Esophagus muscularis mucosa (tissue), 3 donors: ENCODE measurements at regions not wholly inside any gene's neighbourhood (a gene's known extent, or its start where the extent isn't known, plus 50 kb on each side); places are given as distances from the start of the nearest gene placed in this dataset.

Experiments used
- CTCF ChIP-seq, 3 experiments: fragments of 200-600 bp in 2 of 3; fragments of 450-650 bp in 1 of 3; sonication (generic) in 2 of 3; IDR thresholded peaks; one replicate each; pipeline ENCODE4 v1.5.1; 2017 to 2019; ENCODE audit warnings: antibody characterized with exemption in 3 of 3, mild to moderate bottlenecking in 2 of 3, moderate library complexity in 1 of 3
- POLR2A ChIP-seq: fragments of 450-650 bp; IDR thresholded peaks from one replicate; pipeline ENCODE4 v1.6.1; 2017; ENCODE audit warnings: antibody characterized with exemption, moderate library complexity, mild to moderate bottlenecking, low read depth
- POLR2AphosphoS5 ChIP-seq, 2 donors: sonication (generic); formaldehyde crosslinking; IDR thresholded peaks; one replicate each; pipeline ENCODE4 v1.6.1; 2017; ENCODE audit warnings: antibody characterized with exemption in 2 of 2

- TF ChIP-seq CTCF (IDR thresholded peaks at IDR 0.05) (no peak), POLR2A (no peak), POLR2AphosphoS5 (IDR thresholded peaks at IDR 0.05) (no peak)
These were observed 138.5 kb downstream of the MTX2 start for GRCh38 chr2:176407706-176408105.
